ENCODE measurements at regions not wholly inside any gene's neighbourhood (a gene's known extent, or its start where the extent isn't known, plus 50 kb on each side); places are given as distances from the start of the nearest gene placed in this dataset.
"Not testable (repeated sequence)": the region's sequence is repeated elsewhere in the genome, so short reads cannot be mapped to it uniquely, and the experiment has no call there.

DNA sequence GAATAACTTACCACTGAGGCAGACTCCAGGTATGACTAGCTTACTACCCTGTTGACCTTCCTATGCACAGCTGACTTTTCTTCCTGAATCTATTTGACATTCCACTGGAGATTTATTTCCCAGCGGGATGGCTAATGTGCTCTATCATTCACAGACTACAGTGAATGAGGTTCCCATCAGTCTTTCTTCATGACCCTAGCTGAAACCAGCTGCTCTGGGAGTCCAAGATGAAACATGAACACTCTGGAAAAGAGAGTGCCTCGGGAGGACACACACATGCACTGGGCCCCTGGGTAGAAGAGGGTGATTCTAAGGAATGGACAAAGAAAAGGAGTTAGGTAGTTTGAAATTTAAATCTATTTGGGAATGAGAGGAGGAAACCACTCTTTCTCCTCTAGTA lies 82.6 kb upstream of the DST start:
- peaks cover 61% of the 10 kb centered on the region for H3K4me1 Mint-ChIP-seq (ENCODE audit: low read depth, unreplicated experiment)
- H3K27me3 Mint-ChIP-seq (ENCODE audit: low read depth, unreplicated experiment) = no peaks in the 10 kb centered on the region
- no peaks in the 10 kb centered on the region for H3K27me3 ChIP-seq (ENCODE audit: insufficient read depth, low read length)
- H2AFZ ChIP-seq (ENCODE audit: low read depth, low read length) = no peak overlapping the region
- H3K9ac ChIP-seq (ENCODE audit: low read length) = no peak overlapping the region
- H3K4me2 ChIP-seq (ENCODE audit: low read length) = peak overlapping the region; percentile 12
- H3K4me3 Mint-ChIP-seq (ENCODE audit: unreplicated experiment) = peak overlapping the region; percentile 41
- H3K36me3 ChIP-seq (ENCODE audit: insufficient read depth, low read length) = no peaks in the 10 kb centered on the region
- FAIRE-seq = no peak
- peaks cover 73% of the 10 kb centered on the region for H3K79me2 ChIP-seq (ENCODE audit: insufficient read depth, low read length)
- H3K36me3 Mint-ChIP-seq (ENCODE audit: low read depth, unreplicated experiment) = peaks cover 5% of the 10 kb centered on the region
- no peaks in the 10 kb centered on the region for H3K9me3 ChIP-seq (ENCODE audit: insufficient read depth, low read depth, low read length)
- peak overlapping the region; percentile 22 for H3K27ac ChIP-seq (ENCODE audit: low read depth, low read length)
- peaks cover 2% of the 10 kb centered on the region for H3K9me3 Mint-ChIP-seq (ENCODE audit: unreplicated experiment)
- H4K20me1 ChIP-seq (ENCODE audit: insufficient read depth, low read length) = peaks cover 9% of the 10 kb centered on the region
- H3K4me3 ChIP-seq (ENCODE audit: insufficient read depth, low read depth, low read length) = no peak overlapping the region
- no peak for DNase-seq (ENCODE audit: low read depth)
- H3K27ac Mint-ChIP-seq (ENCODE audit: unreplicated experiment) = peak overlapping the region; percentile 82
- peaks cover 41% of the 10 kb centered on the region for H3K4me1 ChIP-seq (ENCODE audit: insufficient read depth, low read length)
- TF ChIP-seq, protein P1, sequence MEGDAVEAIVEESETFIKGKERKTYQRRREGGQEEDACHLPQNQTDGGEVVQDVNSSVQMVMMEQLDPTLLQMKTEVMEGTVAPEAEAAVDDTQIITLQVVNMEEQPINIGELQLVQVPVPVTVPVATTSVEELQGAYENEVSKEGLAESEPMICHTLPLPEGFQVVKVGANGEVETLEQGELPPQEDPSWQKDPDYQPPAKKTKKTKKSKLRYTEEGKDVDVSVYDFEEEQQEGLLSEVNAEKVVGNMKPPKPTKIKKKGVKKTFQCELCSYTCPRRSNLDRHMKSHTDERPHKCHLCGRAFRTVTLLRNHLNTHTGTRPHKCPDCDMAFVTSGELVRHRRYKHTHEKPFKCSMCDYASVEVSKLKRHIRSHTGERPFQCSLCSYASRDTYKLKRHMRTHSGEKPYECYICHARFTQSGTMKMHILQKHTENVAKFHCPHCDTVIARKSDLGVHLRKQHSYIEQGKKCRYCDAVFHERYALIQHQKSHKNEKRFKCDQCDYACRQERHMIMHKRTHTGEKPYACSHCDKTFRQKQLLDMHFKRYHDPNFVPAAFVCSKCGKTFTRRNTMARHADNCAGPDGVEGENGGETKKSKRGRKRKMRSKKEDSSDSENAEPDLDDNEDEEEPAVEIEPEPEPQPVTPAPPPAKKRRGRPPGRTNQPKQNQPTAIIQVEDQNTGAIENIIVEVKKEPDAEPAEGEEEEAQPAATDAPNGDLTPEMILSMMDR (IDR thresholded peaks at IDR 0.05; ENCODE audit: insufficient read depth, low read depth, low read length) = no peak
- TF ChIP-seq EZH2 (IDR thresholded peaks at IDR 0.05; ENCODE audit: insufficient read depth, low read length) = no peak

DNA sequence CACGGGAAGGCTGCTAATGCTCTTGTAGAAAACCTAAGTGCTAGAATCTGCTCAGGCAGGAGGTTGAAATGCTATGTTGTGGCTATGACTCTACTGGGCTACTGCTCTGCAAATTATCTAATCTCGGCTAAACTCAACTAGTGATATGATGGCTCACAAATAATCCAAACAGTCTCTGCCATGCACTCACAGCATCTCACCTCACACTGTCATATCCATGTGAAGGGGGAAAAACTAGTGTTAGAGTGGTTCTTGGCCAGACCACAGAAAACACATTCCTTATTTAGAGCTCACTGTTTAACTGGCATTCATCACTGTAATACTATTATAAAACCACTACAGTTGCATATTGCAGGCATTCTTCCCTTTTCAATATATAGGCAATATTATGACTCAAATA lies 81.8 kb upstream of the DST start:
- H3K4me2 ChIP-seq (ENCODE audit: low read length) = peak overlapping the region; percentile 12
- H2AFZ ChIP-seq (ENCODE audit: low read depth, low read length) = no peak overlapping the region
- peak; percentile 91 for DNase-seq (ENCODE audit: low read depth)
- no peak for TF ChIP-seq EZH2 (IDR thresholded peaks at IDR 0.05; ENCODE audit: insufficient read depth, low read length)
- TF ChIP-seq, protein P1 (IDR thresholded peaks at IDR 0.05; ENCODE audit: insufficient read depth, low read depth, low read length) = no peak
- H3K4me1 ChIP-seq (ENCODE audit: insufficient read depth, low read length) = peaks cover 33% of the 10 kb centered on the region
- peak overlapping the region; percentile 22 for H3K27ac ChIP-seq (ENCODE audit: low read depth, low read length)
- no peaks in the 10 kb centered on the region for H3K9me3 ChIP-seq (ENCODE audit: insufficient read depth, low read depth, low read length)
- H3K9ac ChIP-seq (ENCODE audit: low read length) = no peak overlapping the region
- Mint-ChIP-seq H3K27me3 (ENCODE audit: low read depth, unreplicated experiment) (no peaks in the 10 kb centered on the region), H3K36me3 (ENCODE audit: low read depth, unreplicated experiment) (peaks cover 9% of the 10 kb centered on the region), H3K4me1 (ENCODE audit: low read depth, unreplicated experiment) (peaks cover 58% of the 10 kb centered on the region), H3K4me3 (ENCODE audit: unreplicated experiment) (no peak overlapping the region), H3K27ac (ENCODE audit: unreplicated experiment) (peak overlapping the region; percentile 1), H3K9me3 (ENCODE audit: unreplicated experiment) (peaks cover 2% of the 10 kb centered on the region)
- peaks cover 80% of the 10 kb centered on the region for H3K79me2 ChIP-seq (ENCODE audit: insufficient read depth, low read length)
- peaks cover 9% of the 10 kb centered on the region for H4K20me1 ChIP-seq (ENCODE audit: insufficient read depth, low read length)
- H3K36me3 ChIP-seq (ENCODE audit: insufficient read depth, low read length) = no peaks in the 10 kb centered on the region
- H3K4me3 ChIP-seq (ENCODE audit: insufficient read depth, low read depth, low read length) = no peak overlapping the region
- FAIRE-seq = peak; percentile 89
- H3K27me3 ChIP-seq (ENCODE audit: insufficient read depth, low read length) = no peaks in the 10 kb centered on the region

DNA sequence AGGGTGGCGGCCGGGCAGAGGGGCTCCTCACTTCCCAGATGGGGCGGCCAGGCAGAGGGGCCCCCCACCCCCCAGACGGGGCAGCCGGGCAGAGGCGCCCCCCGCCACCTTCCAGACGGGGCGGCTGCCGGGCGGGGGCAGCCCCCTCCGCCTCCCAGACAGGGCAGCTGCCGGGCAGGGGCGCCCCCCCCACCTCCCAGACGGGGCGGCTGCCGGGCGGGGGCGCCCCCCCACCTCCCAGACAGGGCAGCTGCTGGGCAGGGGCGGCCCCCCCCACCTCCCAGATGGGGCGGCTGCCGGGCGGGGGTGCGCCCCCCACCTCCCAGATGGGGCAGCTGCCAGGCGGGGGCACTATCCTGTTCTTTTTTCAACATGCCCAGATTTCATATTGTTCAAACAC lies 78.2 kb upstream of the DST start:
- DNase-seq (ENCODE audit: low read depth) (no peak), FAIRE-seq (no peak)
- Histone ChIP-seq H3K36me3 (ENCODE audit: insufficient read depth, low read length) (no peaks in the 10 kb centered on the region), H4K20me1 (ENCODE audit: insufficient read depth, low read length) (peaks cover 9% of the 10 kb centered on the region), H3K4me1 (ENCODE audit: insufficient read depth, low read length) (peaks cover 33% of the 10 kb centered on the region), H2AFZ (ENCODE audit: low read depth, low read length) (no peak overlapping the region), H3K27me3 (ENCODE audit: insufficient read depth, low read length) (no peaks in the 10 kb centered on the region), H3K79me2 (ENCODE audit: insufficient read depth, low read length) (peaks cover 80% of the 10 kb centered on the region), H3K4me2 (ENCODE audit: low read length) (no peak overlapping the region), H3K9ac (ENCODE audit: low read length) (no peak overlapping the region), H3K9me3 (ENCODE audit: insufficient read depth, low read depth, low read length) (no peaks in the 10 kb centered on the region), H3K27ac (ENCODE audit: low read depth, low read length) (no peak overlapping the region), H3K4me3 (ENCODE audit: insufficient read depth, low read depth, low read length) (no peak overlapping the region)
- no peak overlapping the region for H3K4me3 Mint-ChIP-seq (ENCODE audit: unreplicated experiment)
- peaks cover 42% of the 10 kb centered on the region for H3K4me1 Mint-ChIP-seq (ENCODE audit: low read depth, unreplicated experiment)
- peaks cover 20% of the 10 kb centered on the region for H3K36me3 Mint-ChIP-seq (ENCODE audit: low read depth, unreplicated experiment)
- H3K27me3 Mint-ChIP-seq (ENCODE audit: low read depth, unreplicated experiment) = no peaks in the 10 kb centered on the region
- TF ChIP-seq EZH2 (IDR thresholded peaks at IDR 0.05; ENCODE audit: insufficient read depth, low read length) = no peak
- TF ChIP-seq, protein P1 (IDR thresholded peaks at IDR 0.05; ENCODE audit: insufficient read depth, low read depth, low read length) = no peak
- H3K9me3 Mint-ChIP-seq (ENCODE audit: unreplicated experiment) = peaks cover 2% of the 10 kb centered on the region
- H3K27ac Mint-ChIP-seq (ENCODE audit: unreplicated experiment) = no peak overlapping the region

DNA sequence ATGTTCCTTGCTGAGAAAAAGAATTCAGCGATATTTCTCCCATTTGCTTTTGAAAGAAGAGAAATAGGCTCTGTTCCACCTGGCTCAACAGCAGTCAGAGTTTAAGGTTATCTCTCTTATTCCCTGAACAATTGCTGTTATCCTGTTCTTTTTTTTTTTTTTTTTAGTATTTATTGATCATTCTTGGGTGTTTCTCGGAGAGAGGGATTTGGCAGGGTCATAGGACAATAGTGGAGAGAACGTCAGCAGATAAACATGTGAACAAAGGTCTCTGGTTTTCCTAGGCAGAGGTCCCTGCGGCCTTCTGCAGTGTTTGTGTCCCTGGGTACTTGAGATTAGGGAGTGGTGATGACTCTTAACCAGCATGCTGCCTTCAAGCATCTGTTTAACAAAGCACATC lies 77.5 kb upstream of the DST start:
- H3K4me1 ChIP-seq (ENCODE audit: insufficient read depth, low read length) = peaks cover 37% of the 10 kb centered on the region
- H3K27ac Mint-ChIP-seq (ENCODE audit: unreplicated experiment); H3K4me3 Mint-ChIP-seq (ENCODE audit: unreplicated experiment); H3K9ac ChIP-seq (ENCODE audit: low read length); H3K4me2 ChIP-seq (ENCODE audit: low read length); H3K27ac ChIP-seq (ENCODE audit: low read depth, low read length); H4K20me1 ChIP-seq (ENCODE audit: insufficient read depth, low read length); H3K9me3 ChIP-seq (ENCODE audit: insufficient read depth, low read depth, low read length); H3K27me3 ChIP-seq (ENCODE audit: insufficient read depth, low read length); H3K36me3 ChIP-seq (ENCODE audit: insufficient read depth, low read length); DNase-seq (ENCODE audit: low read depth); H3K9me3 Mint-ChIP-seq (ENCODE audit: unreplicated experiment); FAIRE-seq; H3K27me3 Mint-ChIP-seq (ENCODE audit: low read depth, unreplicated experiment); H3K4me3 ChIP-seq (ENCODE audit: insufficient read depth, low read depth, low read length); H2AFZ ChIP-seq (ENCODE audit: low read depth, low read length): not testable (repeated sequence)
- peaks cover 20% of the 10 kb centered on the region for H3K36me3 Mint-ChIP-seq (ENCODE audit: low read depth, unreplicated experiment)
- H3K4me1 Mint-ChIP-seq (ENCODE audit: low read depth, unreplicated experiment) = peaks cover 43% of the 10 kb centered on the region
- H3K79me2 ChIP-seq (ENCODE audit: insufficient read depth, low read length) = peaks cover 76% of the 10 kb centered on the region

Measured in astrocyte (in vitro differentiated cells and primary cell).